Nucleus accumbens (tissue), 56 donors: ENCODE measurements at regions not wholly inside any gene's neighbourhood (a gene's known extent, or its start where the extent isn't known, plus 50 kb on each side); places are given as distances from the start of the nearest gene placed in this dataset.

Experiments used
- DNase-seq, 56 donors: peaks; one replicate each; lab custom pipeline; 2025; lab: John Stamatoyannopoulos, UW

GRCh38 chr19:28416245-28416644, 796.7 kb downstream of the UQCRFS1 start:
- DNase-seq = no peak

- no peak for DNase-seq
Observed at GRCh38 chr19:28414748-28415147, 798.2 kb downstream of the UQCRFS1 start.

- DNase-seq = no peak
Observed at GRCh38 chr19:28409859-28410258, 803.1 kb downstream of the UQCRFS1 start.

GRCh38 chr19:28406966-28407365, 806.0 kb downstream of the UQCRFS1 start:
- no peak for DNase-seq

GRCh38 chr19:28405346-28405742, 807.6 kb downstream of the UQCRFS1 start:
- no peak for DNase-seq

GRCh38 chr19:28404472-28404871, 808.5 kb downstream of the UQCRFS1 start:
- DNase-seq = no peak

- no peak for DNase-seq
Observed at GRCh38 chr19:28403690-28404089, 809.3 kb downstream of the UQCRFS1 start.

- no peak for DNase-seq
Observed at GRCh38 chr19:28402701-28403290, 810.2 kb downstream of the UQCRFS1 start.

DNA sequence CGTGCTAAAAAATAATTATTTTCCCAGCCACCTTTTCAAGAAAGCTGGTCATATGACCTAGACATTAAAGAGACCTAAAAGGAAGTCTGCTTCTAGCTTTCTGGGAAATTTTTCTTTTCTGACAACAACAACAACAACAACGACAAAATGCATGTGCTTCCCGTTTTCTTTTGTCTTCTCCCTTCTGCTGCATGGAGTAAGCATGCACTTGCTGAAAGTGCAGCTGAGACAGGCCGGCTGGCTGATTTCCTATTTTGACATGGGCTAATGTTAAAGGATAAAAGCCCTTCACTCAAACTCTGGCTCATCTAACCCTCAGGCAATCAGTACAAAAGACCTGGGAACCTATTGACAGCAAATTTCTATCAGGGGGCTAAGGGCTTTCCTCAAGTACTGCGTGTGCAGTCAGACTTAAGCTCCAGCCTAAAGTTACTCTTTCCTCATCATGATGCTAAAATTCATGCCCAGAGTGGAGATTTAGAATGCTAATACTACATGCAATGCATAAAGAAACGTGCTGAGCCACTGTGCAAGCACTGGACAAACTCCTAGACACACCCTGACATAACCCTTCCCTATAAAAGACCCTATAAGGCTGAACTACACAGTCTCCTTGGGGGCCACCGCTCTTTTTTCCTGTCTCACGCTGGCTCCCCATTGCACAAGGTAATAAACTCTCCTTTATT, 811.1 kb downstream of the UQCRFS1 start:
- DNase-seq = no peak

DNA sequence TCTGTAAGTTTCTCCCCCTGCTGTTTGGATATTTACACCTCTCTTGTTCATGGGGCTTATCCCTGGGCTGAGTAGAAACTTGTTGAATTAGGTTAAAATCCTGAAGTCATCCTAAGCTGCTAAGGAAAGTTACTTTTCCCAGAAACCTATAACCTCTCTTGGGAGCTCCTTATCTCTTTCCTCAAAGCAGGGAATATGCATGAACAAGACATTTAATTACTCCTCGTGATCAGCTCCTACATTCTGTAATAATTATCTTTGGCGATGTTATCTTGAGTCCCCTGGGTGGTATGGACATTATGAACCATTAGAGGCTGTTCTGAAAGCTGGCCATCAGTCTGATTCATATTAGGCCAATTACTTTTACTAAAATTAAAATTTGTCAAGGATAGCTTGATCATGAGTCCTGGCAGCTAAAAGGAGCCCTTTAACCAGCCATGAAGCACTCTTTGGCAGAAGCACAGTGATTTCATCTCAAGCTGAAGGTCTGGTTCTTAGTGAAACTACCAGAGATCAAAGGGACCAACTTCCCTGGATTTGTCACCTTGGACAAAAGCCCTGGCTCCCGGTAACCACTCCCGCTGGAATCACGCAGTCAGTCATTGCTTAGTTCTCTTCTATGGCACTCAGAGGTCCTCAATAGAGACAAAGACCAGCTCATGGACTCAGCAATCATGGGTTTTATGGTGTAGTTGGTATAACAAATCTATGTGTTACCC, 811.8 kb downstream of the UQCRFS1 start:
- no peak for DNase-seq

GRCh38 chr19:28399187-28399586, 813.8 kb downstream of the UQCRFS1 start:
- DNase-seq = no peak

GRCh38 chr19:28397800-28398199, 815.2 kb downstream of the UQCRFS1 start:
- DNase-seq = no peak

DNA sequence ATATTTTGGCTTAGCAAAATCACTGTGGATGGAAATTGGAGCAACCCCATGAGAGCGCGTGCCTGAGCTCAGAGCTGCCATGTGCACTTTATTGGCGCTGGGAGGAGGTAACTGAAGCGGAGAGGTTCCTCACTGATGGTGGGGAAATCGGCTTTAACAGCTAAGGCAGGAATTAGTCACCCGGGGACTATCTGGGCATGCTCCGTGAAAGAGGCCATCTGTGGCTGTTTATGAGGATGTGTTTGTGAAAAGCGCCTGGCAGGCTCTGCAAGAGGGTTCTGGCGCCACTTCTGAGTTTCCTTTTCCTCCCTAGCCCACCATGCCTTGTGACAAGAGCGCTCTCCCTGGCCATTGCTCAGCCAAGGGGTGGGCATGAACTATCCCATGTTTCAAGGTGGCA, 815.6 kb downstream of the UQCRFS1 start:
- DNase-seq = no peak

GRCh38 chr19:28396287-28396831, 816.6 kb downstream of the UQCRFS1 start:
- no peak for DNase-seq

GRCh38 chr19:28394725-28395124, 818.2 kb downstream of the UQCRFS1 start:
- DNase-seq = no peak

- no peak for DNase-seq
Observed at GRCh38 chr19:28393574-28394336, 819.2 kb downstream of the UQCRFS1 start.

GRCh38 chr19:28388988-28389387, 824.0 kb downstream of the UQCRFS1 start:
- no peak for DNase-seq

DNA sequence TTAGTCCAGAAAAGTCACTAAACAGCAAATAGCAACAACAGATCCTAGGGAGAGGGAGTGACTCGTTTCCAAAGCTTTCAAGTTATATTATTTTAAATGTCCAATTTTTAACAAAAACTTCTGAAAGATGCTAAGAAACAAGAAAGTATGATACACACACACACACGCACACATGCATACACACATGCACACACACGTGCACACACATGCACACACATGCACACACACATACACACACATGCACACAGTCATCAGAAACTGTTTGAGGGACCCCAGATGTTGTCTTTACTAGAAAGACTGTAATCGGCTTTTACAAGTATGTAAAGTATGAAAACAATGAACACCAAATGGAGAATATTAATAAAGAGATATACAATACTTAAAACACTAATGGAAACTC, 825.4 kb downstream of the UQCRFS1 start:
- no peak for DNase-seq

DNA sequence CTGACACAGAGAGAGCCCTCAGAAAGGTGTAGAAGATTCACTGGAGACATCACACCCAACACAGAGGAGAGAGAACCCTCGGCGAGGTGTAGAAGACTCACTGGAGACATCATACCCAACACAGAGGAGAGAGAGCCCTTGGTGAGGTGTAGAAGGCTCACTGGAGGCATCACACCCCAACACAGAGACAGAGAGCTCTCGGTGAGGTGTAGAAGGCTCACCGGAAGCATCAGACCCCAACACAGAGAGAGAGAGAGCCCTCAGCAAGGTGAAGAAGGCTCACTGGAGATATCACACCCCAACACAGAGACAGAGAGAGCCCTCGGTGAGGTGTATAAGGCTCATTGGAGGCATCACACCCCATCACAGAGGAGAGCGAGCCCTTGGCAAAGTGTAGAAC, 826.5 kb downstream of the UQCRFS1 start:
- DNase-seq = no peak

- no peak for DNase-seq
Observed at GRCh38 chr19:28386066-28386465, 826.9 kb downstream of the UQCRFS1 start.

DNA sequence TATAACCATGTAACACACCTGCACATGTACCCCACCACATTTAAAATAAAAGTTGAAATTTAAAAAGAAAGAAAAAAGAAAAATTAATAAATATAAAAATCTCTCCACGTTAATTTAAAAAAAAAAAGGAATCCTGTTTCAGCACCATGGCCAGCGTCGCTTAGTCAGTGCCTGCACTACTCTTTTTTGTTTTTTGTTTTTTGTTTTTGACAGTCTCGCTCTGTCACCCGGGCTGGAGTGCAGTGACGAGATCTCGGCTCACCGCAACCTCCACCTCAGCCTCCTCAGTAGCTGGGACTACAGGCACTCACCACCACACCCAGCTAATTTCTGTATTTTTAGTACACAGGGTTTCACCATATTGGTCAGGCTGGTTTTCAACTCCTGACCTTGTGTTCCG, 835.9 kb downstream of the UQCRFS1 start:
- DNase-seq = no peak
